GM12892 (cell line): ENCODE measurements at regions not wholly inside any gene's neighbourhood (a gene's known extent, or its start where the extent isn't known, plus 50 kb on each side); places are given as distances from the start of the nearest gene placed in this dataset.

Experiments
- POLR2A ChIP-seq: IDR thresholded peaks from 2 replicates; pipeline ENCODE4 v1.6.1; 2011; ENCODE audit warnings: low read depth, low read length, control low read depth
- POLR2AphosphoS5 ChIP-seq: IDR thresholded peaks from 2 replicates; pipeline ENCODE4 v1.6.1; 2011; ENCODE audit warnings: low read depth, low read length, control low read depth

- TF ChIP-seq POLR2A (no peak), POLR2AphosphoS5 (no peak)
Observed at GRCh38 chr10:78319841-78320240, 286.2 kb downstream of the RPS24 start.
